ENCODE measurements at regions not wholly inside any gene's neighbourhood (a gene's known extent, or its start where the extent isn't known, plus 50 kb on each side); places are given as distances from the start of the nearest gene placed in this dataset.

DNA sequence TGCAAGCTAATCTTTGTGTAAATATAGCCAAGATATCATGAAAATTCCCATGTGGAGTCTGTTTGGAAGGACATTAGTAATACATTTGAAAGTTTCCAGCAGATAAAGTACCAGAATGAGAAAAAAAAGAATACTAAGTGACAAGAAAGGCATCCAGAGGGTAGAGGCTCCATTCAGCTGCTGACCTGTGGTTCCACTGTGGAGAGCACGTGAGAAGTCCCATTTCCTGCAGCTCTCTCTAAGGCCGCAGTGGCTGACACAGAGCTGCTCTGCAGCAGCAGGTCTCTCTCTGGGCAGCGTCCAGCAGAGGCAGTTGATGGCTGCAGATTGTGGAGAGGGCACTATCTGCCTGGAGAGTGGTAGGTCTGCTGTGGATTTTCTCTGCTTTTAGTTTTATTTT, 100.1 kb upstream of the TMEM72 start:
- TF ChIP-seq CTCF (IDR thresholded peaks at IDR 0.05; ENCODE audit: low read depth, low read length, poor library complexity, severe bottlenecking) (no peak), EZH2phosphoT487 (IDR thresholded peaks at IDR 0.05; ENCODE audit: borderline replicate concordance, low read length) (no peak)

Data from DOHH2 (cell line).